ENCODE measurements at regions not wholly inside any gene's neighbourhood (a gene's known extent, or its start where the extent isn't known, plus 50 kb on each side); places are given as distances from the start of the nearest gene placed in this dataset.

DNA sequence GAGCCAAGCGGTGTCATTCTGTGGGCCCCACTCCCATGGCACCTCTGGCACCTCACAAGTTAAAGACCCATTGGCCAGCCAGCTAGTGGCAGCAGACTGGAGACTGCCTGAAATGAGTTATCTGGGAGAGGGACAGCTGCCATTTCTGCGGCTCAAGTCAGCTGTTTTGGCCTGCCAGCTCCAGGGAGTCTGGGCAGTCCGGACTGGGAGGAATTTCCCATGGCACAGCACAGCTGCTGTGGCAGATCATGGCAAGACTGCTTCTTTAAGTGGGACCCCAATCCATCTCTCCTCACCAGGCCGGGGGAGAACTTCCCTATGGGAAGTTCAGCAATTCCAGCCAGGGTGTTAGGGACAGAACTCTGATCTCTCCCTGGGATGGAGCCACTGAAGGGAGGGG is 2187.6 kb upstream of the CELF4 start:
- Histone ChIP-seq H3K9me3 (no peaks in the 10 kb centered on the region), H3K27me3 (ENCODE audit: low read depth) (no peaks in the 10 kb centered on the region), H3K4me1 (no peaks in the 10 kb centered on the region), H3K4me3 (no peak overlapping the region), H3K36me3 (no peaks in the 10 kb centered on the region), H3K27ac (no peak overlapping the region)
- TF ChIP-seq, protein P1, sequence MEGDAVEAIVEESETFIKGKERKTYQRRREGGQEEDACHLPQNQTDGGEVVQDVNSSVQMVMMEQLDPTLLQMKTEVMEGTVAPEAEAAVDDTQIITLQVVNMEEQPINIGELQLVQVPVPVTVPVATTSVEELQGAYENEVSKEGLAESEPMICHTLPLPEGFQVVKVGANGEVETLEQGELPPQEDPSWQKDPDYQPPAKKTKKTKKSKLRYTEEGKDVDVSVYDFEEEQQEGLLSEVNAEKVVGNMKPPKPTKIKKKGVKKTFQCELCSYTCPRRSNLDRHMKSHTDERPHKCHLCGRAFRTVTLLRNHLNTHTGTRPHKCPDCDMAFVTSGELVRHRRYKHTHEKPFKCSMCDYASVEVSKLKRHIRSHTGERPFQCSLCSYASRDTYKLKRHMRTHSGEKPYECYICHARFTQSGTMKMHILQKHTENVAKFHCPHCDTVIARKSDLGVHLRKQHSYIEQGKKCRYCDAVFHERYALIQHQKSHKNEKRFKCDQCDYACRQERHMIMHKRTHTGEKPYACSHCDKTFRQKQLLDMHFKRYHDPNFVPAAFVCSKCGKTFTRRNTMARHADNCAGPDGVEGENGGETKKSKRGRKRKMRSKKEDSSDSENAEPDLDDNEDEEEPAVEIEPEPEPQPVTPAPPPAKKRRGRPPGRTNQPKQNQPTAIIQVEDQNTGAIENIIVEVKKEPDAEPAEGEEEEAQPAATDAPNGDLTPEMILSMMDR (IDR thresholded peaks at IDR 0.05): no peak
- DNase-seq: no peak
- intact Hi-C loops (cut with DNase I): no loop called here
- ATAC-seq: no peak

DNA sequence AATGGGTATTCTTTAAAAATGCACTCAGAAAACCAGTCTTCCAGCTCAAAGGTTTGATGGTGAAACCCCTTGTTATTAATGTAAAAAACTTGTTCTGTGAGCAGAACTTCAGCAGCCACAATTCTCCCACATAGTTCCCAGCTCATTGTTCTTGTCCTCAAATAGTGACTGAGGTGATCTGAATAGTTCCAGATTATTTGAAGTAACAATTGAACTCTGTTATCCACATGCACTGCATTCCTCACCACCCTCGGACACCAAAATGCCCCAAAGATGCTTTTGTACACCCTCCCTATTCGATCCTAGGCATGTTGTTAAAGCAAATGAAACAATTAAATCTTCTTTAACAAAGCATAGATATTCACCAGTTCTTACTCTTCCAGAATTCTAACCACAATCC is 2186.8 kb upstream of the CELF4 start:
- ATAC-seq: no peak
- Histone ChIP-seq H3K27ac (no peak overlapping the region), H3K9me3 (no peaks in the 10 kb centered on the region), H3K27me3 (ENCODE audit: low read depth) (no peaks in the 10 kb centered on the region), H3K4me1 (no peaks in the 10 kb centered on the region), H3K36me3 (no peaks in the 10 kb centered on the region), H3K4me3 (no peak overlapping the region)
- DNase-seq: no peak
- intact Hi-C loops (cut with DNase I): no loop called here
- TF ChIP-seq, protein P1 (IDR thresholded peaks at IDR 0.05): no peak

GRCh38 chr18:39751921-39752320 is 2186.3 kb upstream of the CELF4 start:
- ATAC-seq: no peak
- H3K4me3 ChIP-seq: no peak overlapping the region
- H3K9me3 ChIP-seq: no peaks in the 10 kb centered on the region
- DNase-seq: no peak
- no peaks in the 10 kb centered on the region for H3K4me1 ChIP-seq
- no peak overlapping the region for H3K27ac ChIP-seq
- no peaks in the 10 kb centered on the region for H3K36me3 ChIP-seq
- intact Hi-C loops (cut with DNase I): no loop called here
- TF ChIP-seq, protein P1 (IDR thresholded peaks at IDR 0.05): no peak
- H3K27me3 ChIP-seq (ENCODE audit: low read depth): no peaks in the 10 kb centered on the region

- intact Hi-C loops (cut with DNase I): no loop called here
- Histone ChIP-seq H3K4me1 (no peaks in the 10 kb centered on the region), H3K9me3 (no peaks in the 10 kb centered on the region), H3K27ac (no peak overlapping the region), H3K36me3 (no peaks in the 10 kb centered on the region), H3K4me3 (no peak overlapping the region), H3K27me3 (ENCODE audit: low read depth) (no peaks in the 10 kb centered on the region)
- DNase-seq (no peak), ATAC-seq (no peak)
- TF ChIP-seq, protein P1 (IDR thresholded peaks at IDR 0.05): no peak
Observed at GRCh38 chr18:39751161-39751560, 2185.6 kb upstream of the CELF4 start.

GRCh38 chr18:39749154-39749553 is 2183.6 kb upstream of the CELF4 start:
- DNase-seq: no peak
- no peaks in the 10 kb centered on the region for H3K9me3 ChIP-seq
- no peaks in the 10 kb centered on the region for H3K27me3 ChIP-seq (ENCODE audit: low read depth)
- TF ChIP-seq, protein P1 (IDR thresholded peaks at IDR 0.05): no peak
- no peak overlapping the region for H3K27ac ChIP-seq
- H3K4me1 ChIP-seq: no peaks in the 10 kb centered on the region
- intact Hi-C loops (cut with DNase I): no loop called here
- no peak for ATAC-seq
- H3K4me3 ChIP-seq: no peak overlapping the region
- H3K36me3 ChIP-seq: no peaks in the 10 kb centered on the region

DNA sequence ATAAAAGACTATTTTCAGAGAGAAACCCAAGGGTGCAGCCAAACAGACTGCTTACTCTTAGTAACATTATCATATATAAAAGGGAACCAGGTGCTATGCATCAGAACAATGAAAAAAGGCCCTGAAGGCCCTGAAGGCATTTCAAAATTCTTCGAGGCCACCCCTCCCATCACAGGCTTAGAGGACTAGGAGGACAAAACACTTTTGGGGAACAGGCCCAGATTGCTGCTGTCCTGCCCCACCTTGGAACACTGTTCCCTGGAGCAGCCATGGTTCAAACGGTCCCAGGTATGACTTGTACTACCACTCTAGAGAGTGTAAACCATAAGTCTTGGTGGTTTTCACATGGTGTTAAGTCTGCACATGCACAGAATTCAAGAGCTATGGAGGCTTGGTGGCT is 2183.1 kb upstream of the CELF4 start:
- no peaks in the 10 kb centered on the region for H3K4me1 ChIP-seq
- no peaks in the 10 kb centered on the region for H3K9me3 ChIP-seq
- no peak overlapping the region for H3K27ac ChIP-seq
- DNase-seq (no peak), ATAC-seq (no peak)
- no peak overlapping the region for H3K4me3 ChIP-seq
- H3K27me3 ChIP-seq (ENCODE audit: low read depth): no peaks in the 10 kb centered on the region
- intact Hi-C loops (cut with DNase I): no loop called here
- H3K36me3 ChIP-seq: no peaks in the 10 kb centered on the region
- TF ChIP-seq, protein P1 (IDR thresholded peaks at IDR 0.05): no peak
